GM18502 (cell line): ENCODE measurements at regions not wholly inside any gene's neighbourhood (a gene's known extent, or its start where the extent isn't known, plus 50 kb on each side); places are given as distances from the start of the nearest gene placed in this dataset.

ENCODE experiments used
- ATAC-seq: cut with Tn5 transposase; IDR thresholded peaks from one replicate; pipeline ENCODE4 v1.9.1; 2021; ENCODE audit warnings: mild to moderate bottlenecking; ENCODE audit not compliant: unreplicated experiment, poor library complexity

GRCh38 chr5:4345850-4346249, 750.2 kb downstream of the IRX1 start:
- ATAC-seq, result no peak

GRCh38 chr5:4348423-4348822, 752.8 kb downstream of the IRX1 start:
- ATAC-seq, result no peak

DNA sequence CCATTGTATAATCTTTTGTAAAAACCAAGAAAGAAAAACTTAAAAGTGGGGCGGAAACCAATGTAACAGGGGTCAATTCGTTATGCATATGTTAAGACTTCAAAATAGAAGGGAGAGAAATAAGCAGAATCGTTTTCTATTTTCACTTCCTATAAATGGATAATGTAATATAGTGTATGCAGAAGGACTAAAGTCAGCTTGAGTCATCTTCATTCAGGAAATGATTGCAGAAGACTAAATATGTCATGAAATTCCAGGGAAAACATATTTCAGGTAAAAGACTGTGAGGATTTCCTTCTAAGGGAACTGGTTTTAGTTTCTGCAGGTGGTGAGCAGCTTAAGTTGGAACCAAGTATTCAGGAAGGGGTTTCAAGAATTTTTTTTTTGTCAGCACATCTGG, 753.3 kb downstream of the IRX1 start:
- ATAC-seq, result no peak

- no peak for ATAC-seq
These were observed 760.6 kb downstream of the IRX1 start for GRCh38 chr5:4356201-4356600.

DNA sequence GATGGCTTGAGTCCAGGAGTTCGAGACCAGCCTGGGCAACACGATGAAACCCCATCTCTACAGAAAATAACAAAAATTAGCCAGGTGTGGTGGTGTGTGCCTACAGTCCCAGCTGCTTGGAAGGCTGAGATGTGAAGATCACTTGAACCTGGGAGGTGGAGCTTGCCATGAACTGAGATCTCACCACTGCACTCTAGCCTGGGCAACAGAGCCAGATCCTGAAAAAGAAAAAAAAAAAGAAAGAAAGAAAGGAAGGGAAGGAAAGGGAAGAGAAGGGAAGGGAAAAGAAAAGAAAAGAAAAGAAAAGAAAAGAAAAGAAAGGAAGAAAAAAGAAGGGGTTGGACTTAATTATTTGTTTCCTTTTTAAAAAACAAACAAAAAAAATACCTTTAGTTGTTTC, 764.2 kb downstream of the IRX1 start:
- ATAC-seq, result no peak

- ATAC-seq, result no peak
These were observed 766.1 kb downstream of the IRX1 start for GRCh38 chr5:4361753-4362152.

- no peak for ATAC-seq
These were observed 766.8 kb downstream of the IRX1 start for GRCh38 chr5:4362411-4362810.

DNA sequence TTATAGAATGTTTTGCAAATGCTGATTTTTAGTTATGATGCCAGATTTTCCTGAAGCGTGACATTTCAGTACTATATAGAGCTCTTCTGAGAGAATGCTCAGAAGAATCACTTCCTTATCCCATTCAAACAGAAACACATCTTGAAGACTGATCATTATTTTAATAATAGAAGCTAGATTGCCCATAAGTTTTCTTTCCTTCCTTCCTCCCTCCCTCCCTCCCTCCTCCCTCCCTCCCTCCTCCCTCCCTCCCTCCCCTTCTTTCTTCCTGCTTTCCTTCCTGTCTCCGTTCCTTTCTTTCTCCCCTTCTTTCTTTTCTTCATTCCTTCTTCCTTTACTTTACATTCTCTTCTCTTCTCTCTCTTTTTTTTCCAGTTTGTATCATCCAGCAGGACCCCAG, 767.4 kb downstream of the IRX1 start:
- ATAC-seq, result no peak

DNA sequence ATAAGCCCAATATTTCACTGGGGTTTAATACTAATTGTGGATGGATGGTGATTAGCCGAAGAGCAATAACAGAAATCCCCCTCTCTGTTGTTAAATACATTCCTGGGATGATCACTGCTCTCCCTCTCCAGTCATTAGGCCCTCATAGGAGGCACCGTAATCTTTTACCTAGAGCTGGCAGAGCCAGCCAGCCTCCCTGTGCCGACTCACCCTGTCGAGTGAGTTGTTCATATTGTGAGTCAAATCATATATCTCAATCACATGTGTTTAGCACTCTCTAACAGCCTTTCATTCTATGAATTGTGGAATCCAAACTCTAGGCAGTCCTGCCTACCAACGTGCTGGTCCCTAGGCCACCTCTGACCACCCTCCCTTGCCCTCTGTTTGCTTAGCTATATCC, 771.0 kb downstream of the IRX1 start:
- ATAC-seq, result no peak

DNA sequence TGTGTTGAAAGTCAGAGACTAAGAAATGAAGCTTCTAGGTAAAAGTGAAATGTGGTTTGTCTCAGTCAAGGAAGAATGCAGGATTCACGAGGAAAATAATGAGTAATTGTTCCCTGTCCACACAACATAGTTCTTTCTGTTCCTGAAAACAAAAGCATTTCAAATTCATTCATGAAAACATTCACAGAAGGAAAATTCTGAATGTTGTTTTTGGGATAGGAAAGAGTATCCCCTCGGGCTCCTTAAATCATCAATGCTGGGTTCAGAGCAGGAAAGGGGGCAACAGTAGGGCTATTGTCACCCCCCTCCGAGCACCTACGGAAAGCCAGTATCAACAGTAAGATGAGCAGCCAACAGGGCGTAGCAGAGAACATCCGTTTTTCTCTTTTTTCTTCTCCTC, 769.9 kb upstream of the ADAMTS16 start:
- ATAC-seq, result no peak

- ATAC-seq, result no peak
These were observed 767.6 kb upstream of the ADAMTS16 start for GRCh38 chr5:4372481-4372880.

DNA sequence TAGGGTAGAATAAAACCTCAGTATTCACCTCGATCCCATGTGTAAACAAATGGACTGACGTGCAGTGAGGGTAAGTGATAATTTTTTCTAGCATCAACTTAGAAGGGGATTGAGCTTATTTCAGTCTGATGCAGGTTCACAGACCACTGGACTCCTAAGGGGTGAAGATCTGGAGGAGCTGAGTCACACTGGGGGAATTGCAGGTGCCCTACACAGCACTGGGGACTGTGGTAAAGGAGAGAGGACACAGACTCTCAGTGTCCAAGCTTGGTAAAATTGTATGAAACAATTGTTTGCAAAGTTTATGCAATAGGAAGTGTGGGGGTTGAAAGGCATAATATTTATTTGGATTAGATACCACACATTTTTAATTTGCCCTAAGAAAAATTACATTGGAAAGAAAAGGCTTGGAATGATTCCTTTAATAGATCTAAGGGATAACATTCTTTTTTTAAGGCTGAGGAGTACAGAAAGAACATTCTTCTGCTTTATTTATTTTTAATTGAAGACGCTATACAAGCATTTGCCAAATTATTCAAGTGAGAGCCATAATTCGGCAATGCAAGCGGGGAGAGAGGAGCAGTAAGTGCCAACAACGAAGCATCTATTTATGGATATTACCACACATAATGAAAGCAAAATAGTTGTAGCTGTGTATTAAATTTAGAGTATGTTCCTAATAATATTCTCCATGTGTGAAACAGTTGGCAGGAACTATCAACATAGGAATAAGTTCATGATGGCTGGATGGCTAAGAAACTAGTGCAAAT, 766.9 kb upstream of the ADAMTS16 start:
- ATAC-seq, result no peak

GRCh38 chr5:4374866-4375265, 765.3 kb upstream of the ADAMTS16 start:
- no peak for ATAC-seq

DNA sequence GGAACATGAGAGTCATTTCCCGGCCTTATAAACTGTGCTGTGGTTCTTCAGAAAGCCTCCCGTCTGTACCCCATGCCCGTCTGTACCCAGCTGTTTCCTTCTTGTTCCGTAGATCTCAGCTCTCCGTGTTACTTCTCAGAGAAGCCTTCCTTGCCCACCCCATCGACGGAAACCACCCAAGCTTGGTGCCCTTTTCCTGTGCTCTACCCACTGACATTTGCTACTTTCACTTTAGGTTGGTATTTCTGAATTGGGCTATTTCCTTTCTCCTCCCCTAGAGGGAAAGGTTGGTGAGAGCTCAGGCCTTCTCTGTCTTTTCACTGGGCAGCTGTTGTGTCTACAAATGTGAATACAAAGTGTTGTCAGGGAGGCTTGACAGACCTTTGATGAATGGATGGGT, 764.5 kb upstream of the ADAMTS16 start:
- ATAC-seq, result no peak

- ATAC-seq, result no peak
These were observed 757.0 kb upstream of the ADAMTS16 start for GRCh38 chr5:4383102-4383501.

- no peak for ATAC-seq
These were observed 756.5 kb upstream of the ADAMTS16 start for GRCh38 chr5:4383518-4384198.

DNA sequence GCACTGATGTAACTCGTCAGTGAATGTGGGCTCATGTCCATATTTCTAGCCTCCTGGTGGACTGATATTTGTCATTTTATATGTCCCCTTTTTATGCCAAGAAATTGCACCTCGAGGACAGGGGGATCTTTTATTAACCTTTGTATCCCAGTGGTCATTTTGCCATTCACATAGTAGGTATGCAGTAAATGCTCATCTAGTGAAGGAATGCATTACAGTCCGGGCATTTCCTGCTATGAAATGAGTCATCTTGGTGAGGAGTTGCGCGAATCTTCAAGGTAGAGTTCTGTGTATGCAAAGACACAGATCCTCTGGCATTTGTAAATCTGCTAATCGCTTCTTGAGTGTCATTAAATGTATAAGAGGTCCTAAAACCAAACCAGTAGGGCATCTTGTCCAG, 755.5 kb upstream of the ADAMTS16 start:
- ATAC-seq, result no peak

DNA sequence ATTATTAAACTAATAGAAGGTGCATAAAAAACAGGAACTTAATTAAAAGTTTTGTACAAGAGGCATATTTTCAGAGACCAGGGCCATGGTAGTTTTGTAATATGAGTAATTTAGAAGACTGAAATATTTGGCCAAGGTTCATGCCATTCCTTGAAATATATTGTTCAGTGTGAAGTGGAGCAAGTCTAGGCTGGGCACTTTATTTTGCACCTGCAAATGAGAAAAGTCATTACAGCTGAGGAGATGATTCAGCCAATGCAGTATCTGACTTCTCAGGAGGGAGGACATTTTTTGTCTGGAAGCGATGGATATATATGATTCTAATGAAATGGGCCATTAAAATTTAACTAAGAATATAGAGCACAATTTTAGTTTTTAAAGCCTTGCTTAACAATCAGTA, 754.0 kb upstream of the ADAMTS16 start:
- no peak for ATAC-seq

- ATAC-seq, result no peak
These were observed 752.8 kb upstream of the ADAMTS16 start for GRCh38 chr5:4387290-4387689.

GRCh38 chr5:4395752-4396151, 744.4 kb upstream of the ADAMTS16 start:
- no peak for ATAC-seq

DNA sequence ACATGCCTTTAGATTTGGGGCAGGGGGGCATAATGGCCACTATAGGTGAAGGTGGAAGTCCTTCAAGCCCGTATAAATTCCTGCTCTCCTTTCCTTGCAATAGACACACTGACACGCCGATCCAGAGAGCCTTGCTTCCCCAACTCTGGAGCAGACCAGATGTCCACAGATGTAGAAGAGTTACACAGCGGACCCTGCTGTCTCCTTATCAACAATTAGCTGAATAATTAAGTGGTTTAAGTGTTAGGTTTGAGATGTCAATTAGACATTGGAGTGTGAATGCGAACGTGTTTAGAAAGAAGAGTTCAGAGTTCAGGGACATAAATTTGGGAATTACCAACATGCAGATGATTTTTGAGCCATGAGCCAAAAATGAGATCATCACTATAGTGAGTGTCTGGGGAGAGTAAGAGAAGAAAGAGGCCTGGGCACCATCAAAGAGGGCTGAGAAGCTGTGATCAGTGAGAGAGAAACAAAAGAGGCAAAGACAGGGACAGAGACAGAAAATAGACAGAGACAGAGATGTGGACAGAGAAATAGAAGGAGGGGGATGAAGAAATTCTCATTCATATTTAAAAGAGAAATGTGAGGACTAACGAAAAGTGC, 734.4 kb upstream of the ADAMTS16 start:
- no peak for ATAC-seq

DNA sequence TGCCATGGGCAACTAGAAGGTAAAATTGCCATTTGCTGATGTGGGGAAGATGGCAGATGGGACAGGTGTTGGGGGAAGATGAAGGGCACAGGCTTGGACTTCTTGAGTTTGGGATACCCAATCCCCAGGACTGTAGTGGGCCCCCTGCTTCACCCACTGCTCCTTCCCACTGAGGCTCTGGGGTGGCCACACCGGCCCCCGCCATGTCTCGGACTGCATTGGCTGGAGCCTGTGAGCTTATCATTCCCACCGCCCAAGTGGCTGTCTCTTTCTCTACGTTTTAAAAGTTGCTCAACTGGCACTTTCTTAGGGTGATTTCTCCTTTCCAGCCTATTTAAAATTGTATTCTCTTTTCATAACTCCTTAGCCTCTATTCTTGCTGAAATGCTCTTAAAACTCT, 730.0 kb upstream of the ADAMTS16 start:
- ATAC-seq, result no peak
